HepG2 (cell line): ENCODE measurements at regions not wholly inside any gene's neighbourhood (a gene's known extent, or its start where the extent isn't known, plus 50 kb on each side); places are given as distances from the start of the nearest gene placed in this dataset.
A peak's percentile ranks its signal among the peaks of the same experiment; 100 is the strongest.

Source experiments
- ATAC-seq: fragments of 200-7000 bp; cut with Tn5 transposase; 3 replicates; pipeline ENCODE4 v1.9.1; 2020; ENCODE audit warnings: mild to moderate bottlenecking, moderate library complexity
- BruUV-seq: library from RNA; stranded (reverse); fragments of 400-500 nt; replicated peaks from 2 replicates; lab custom pipeline; 2021; lab: Mats Ljungman, UMichigan
- CTCF ChIA-PET: fragments of 300-600 bp; formaldehyde crosslinking; extraction: SDS; loops from one replicate; lab custom pipeline; 2021; ENCODE audit warnings: low total read pairs, inconsistent platforms, low intra/inter-chr PET ratio; lab: Yijun Ruan, JAX
- POLR2A ChIA-PET: fragments of 350-600 bp; sonication (Branson Sonifier 250); formaldehyde crosslinking; loops from one replicate; lab custom pipeline; 2020; ENCODE audit warnings: antibody characterized with exemption, inconsistent platforms; lab: Yijun Ruan, JAX
- DNase-seq: peaks from one replicate; pipeline ENCODE4 v3.0.0-alpha.2; 2015; ENCODE audit warnings: low spot score
- FAIRE-seq: peaks from 3 replicates; lab custom pipeline; 2011; peaks lifted over from hg19 to GRCh38; lab: Jason Lieb, UNC
- H2AFZ ChIP-seq: one replicate; pipeline ENCODE4 v1.6.1; 2011; ENCODE audit warnings: low read length, inconsistent platforms
- H3K27ac ChIP-seq: fragments of 300-600 bp; 3 replicates; pipeline ENCODE4 v1.8.0; 2011; ENCODE audit warnings: mixed run types, mild to moderate bottlenecking, mixed read lengths, low read length, inconsistent platforms; ENCODE audit not compliant: insufficient read depth; ENCODE audit errors: extremely low read length
- H3K27me3 ChIP-seq, 2 experiments: fragments of 200-600 bp in 1 of 2; 2 replicates in 1 of 2; 3 replicates in 1 of 2; pipeline versions ENCODE4 v1.6.0 to v1.8.0; 2011; ENCODE audit warnings: low read length in 2 of 2, mild to moderate bottlenecking in 2 of 2, moderate library complexity in 2 of 2, inconsistent platforms in 1 of 2; ENCODE audit not compliant: insufficient read depth in 2 of 2, control insufficient read depth in 1 of 2
- H3K36me3 ChIP-seq, 2 experiments: fragments of 200-600 bp in 1 of 2; replicated peaks in 1 of 2; 2 replicates in 1 of 2; 3 replicates in 1 of 2; pipeline versions ENCODE4 v1.5.1 to v1.8.0; 2011; ENCODE audit warnings: low read length in 2 of 2, inconsistent platforms in 1 of 2; ENCODE audit not compliant: insufficient read depth in 2 of 2, control insufficient read depth in 1 of 2
- H3K4me1 ChIP-seq: 2 replicates; pipeline ENCODE4 v1.5.1; 2012; ENCODE audit warnings: low read length, inconsistent platforms; ENCODE audit not compliant: insufficient read depth
- H3K4me2 ChIP-seq: 2 replicates; pipeline ENCODE4 v1.6.0; 2011; ENCODE audit warnings: low read depth, low read length, inconsistent platforms
- H3K4me3 ChIP-seq, 3 experiments: fragments of 200-600 bp in 1 of 3; sonication (generic), shearing (Covaris generic) in 1 of 3; replicated peaks in 1 of 3; 2 replicates each; pipeline ENCODE4 v1.5.1; 2011 to 2016; ENCODE audit warnings: low read length in 3 of 3, inconsistent platforms in 2 of 3, low read depth in 2 of 3, mild to moderate bottlenecking in 2 of 3, control low read depth in 1 of 3, mixed read lengths in 1 of 3; ENCODE audit not compliant: insufficient read depth in 1 of 3
- H3K79me2 ChIP-seq: one replicate; pipeline ENCODE4 v1.6.1; 2011; ENCODE audit warnings: low read length, inconsistent platforms; ENCODE audit not compliant: insufficient read depth
- H3K9ac ChIP-seq: 2 replicates; pipeline ENCODE4 v1.6.0; 2011; ENCODE audit warnings: mild to moderate bottlenecking, low read depth, low read length, inconsistent platforms; ENCODE audit not compliant: insufficient read depth
- H3K9me3 ChIP-seq: 2 replicates; pipeline ENCODE4 v1.5.1; 2012; ENCODE audit warnings: mild to moderate bottlenecking, low read length
- H4K20me1 ChIP-seq: 2 replicates; pipeline ENCODE4 v1.6.0; 2011; ENCODE audit warnings: inconsistent platforms, mild to moderate bottlenecking, low read length, moderate library complexity; ENCODE audit not compliant: insufficient read depth
- EEA1 ChIP-seq: sonication (generic); formaldehyde crosslinking; IDR thresholded peaks from 2 replicates; pipeline ENCODE4 v1.5.1; 2020; ENCODE audit warnings: mild to moderate bottlenecking, missing genetic modification reagents, borderline replicate concordance
- ELF3 ChIP-seq: IDR thresholded peaks from 2 replicates; pipeline ENCODE4 v1.6.1; 2016; ENCODE audit warnings: missing genetic modification reagents, missing compliant biosample characterization
- HOXA9 ChIP-seq: sonication (generic); formaldehyde crosslinking; IDR thresholded peaks from 2 replicates; pipeline ENCODE4 v1.8.1; 2022; ENCODE audit warnings: missing genetic modification reagents, mild to moderate bottlenecking, moderate library complexity, borderline replicate concordance
- JARID2 ChIP-seq: sonication (generic); formaldehyde crosslinking; IDR thresholded peaks from 2 replicates; pipeline ENCODE4 v1.8.1; 2023; ENCODE audit warnings: missing genetic modification reagents, inconsistent platforms; ENCODE audit not compliant: insufficient replicate concordance
- JDP2 ChIP-seq: sonication (generic); formaldehyde crosslinking; IDR thresholded peaks from 2 replicates; pipeline ENCODE4 v1.8.1; 2022; ENCODE audit warnings: missing genetic modification reagents, borderline replicate concordance
- MAFF ChIP-seq: IDR thresholded peaks from 2 replicates; pipeline ENCODE4 v1.6.1; 2011; ENCODE audit warnings: low read depth, low read length, improper control_type of control experiment
- MAFK ChIP-seq, 2 experiments: IDR thresholded peaks in 1 of 2; conservative IDR thresholded peaks in 1 of 2; 2 replicates each; pipeline ENCODE4 v1.6.1; 2011; ENCODE audit warnings: improper control_type of control experiment in 2 of 2, low read length in 2 of 2
- MED13 ChIP-seq: sonication (generic); formaldehyde crosslinking; IDR thresholded peaks from 2 replicates; pipeline ENCODE4 v1.5.0; 2020; ENCODE audit warnings: missing genetic modification reagents
- MEF2D ChIP-seq: sonication (generic); formaldehyde crosslinking; IDR thresholded peaks from 2 replicates; pipeline ENCODE4 v1.5.1; 2020; ENCODE audit warnings: mild to moderate bottlenecking, missing genetic modification reagents
- NONO ChIP-seq, 2 experiments: fragments of 450-650 bp in 1 of 2; sonication (generic) in 1 of 2; formaldehyde crosslinking in 1 of 2; IDR thresholded peaks in 1 of 2; conservative IDR thresholded peaks in 1 of 2; 2 replicates each; pipeline versions ENCODE4 v1.6.1 to v1.8.0; 2017 to 2022; ENCODE audit warnings: mild to moderate bottlenecking in 1 of 2, missing genetic modification reagents in 1 of 2, moderate library complexity in 1 of 2
- ONECUT2 ChIP-seq: sonication (generic); formaldehyde crosslinking; IDR thresholded peaks from 2 replicates; pipeline ENCODE4 v1.4.0; 2020; ENCODE audit warnings: missing genetic modification reagents
- SMAD1 ChIP-seq: sonication (generic); formaldehyde crosslinking; IDR thresholded peaks from 2 replicates; pipeline ENCODE4 v1.4.0; 2020; ENCODE audit warnings: missing genetic modification reagents, low read depth, mild to moderate bottlenecking, borderline replicate concordance
- TCF7 ChIP-seq: sonication (generic); IDR thresholded peaks from 2 replicates; pipeline ENCODE4 v1.6.1; 2016; ENCODE audit warnings: antibody characterized with exemption, low read depth
- ZBTB3 ChIP-seq: sonication (generic); formaldehyde crosslinking; IDR thresholded peaks from 2 replicates; pipeline ENCODE4 v1.4.0; 2020; ENCODE audit warnings: low read depth, mild to moderate bottlenecking, moderate library complexity, missing genetic modification reagents, borderline replicate concordance
- ZIK1 ChIP-seq: sonication (generic); formaldehyde crosslinking; IDR thresholded peaks from 2 replicates; pipeline ENCODE4 v1.5.0; 2020; ENCODE audit warnings: mild to moderate bottlenecking, low read depth, missing genetic modification reagents, borderline replicate concordance
- ZNF33A ChIP-seq: sonication (generic); formaldehyde crosslinking; IDR thresholded peaks from 2 replicates; pipeline ENCODE4 v1.5.1; 2020; ENCODE audit warnings: missing genetic modification reagents, mild to moderate bottlenecking, moderate library complexity, borderline replicate concordance
- ZNF546 ChIP-seq: sonication (generic); formaldehyde crosslinking; conservative IDR thresholded peaks from 2 replicates; pipeline ENCODE4 v1.8.1; 2023; ENCODE audit warnings: mild to moderate bottlenecking, missing genetic modification reagents
- ZNF713 ChIP-seq: sonication (generic); formaldehyde crosslinking; IDR thresholded peaks from 2 replicates; pipeline ENCODE4 v1.4.0; 2020; ENCODE audit warnings: mild to moderate bottlenecking, missing genetic modification reagents
- WGBS: methylation state at CpG from one replicate; pipeline ENCODE4 v1.1.6; 2017; ENCODE audit warnings: low lambda C conversion rate; 5-methylcytosine and 5-hydroxymethylcytosine counted together
- in situ Hi-C: cut with HindIII; loops from 2 replicates; pipeline ENCODE4 v1.10.0; 2017; ENCODE audit warnings: low pct_unique_long_range_greater_than_20kb; ENCODE audit not compliant: extremely low pct_ligation_motif_present
- intact Hi-C: fragments of 100-400 bp; cut with micrococcal nuclease; formaldehyde crosslinking; loops from one replicate; pipeline ENCODE4 v1.10.0; 2022; ENCODE audit not compliant: unreplicated experiment

GRCh38 chr15:37397266-37398022 is 297.1 kb upstream of the MEIS2 start:
- POLR2A ChIA-PET, result no interaction called here
- H3K27me3 ChIP-seq, result no peaks in the 10 kb centered on the region; a peak in 1 of 5 replicates
- H4K20me1 ChIP-seq, result no peaks in the 10 kb centered on the region
- intact Hi-C loops (no loop called here), in situ Hi-C loops (no loop called here)
- 0% methylated on average over 3 of the region's 3 CpGs for WGBS
- H3K9ac ChIP-seq, result no peak overlapping the region
- DNase-seq, result no peak
- H2AFZ ChIP-seq, result no peak overlapping the region
- CTCF ChIA-PET, result no interaction called here
- no peak overlapping the region for H3K27ac ChIP-seq
- H3K4me1 ChIP-seq, result no peaks in the 10 kb centered on the region
- no TSS peak for BruUV-seq
- H3K4me2 ChIP-seq, result no peak overlapping the region
- H3K4me3 ChIP-seq, result no peak overlapping the region
- no peak for FAIRE-seq
- H3K9me3 ChIP-seq, result 0 out of 2 replicates have a peak, but pooled peaks cover 23% of the 10 kb centered on the region
- ATAC-seq, result no peak
- no peak for TF ChIP-seq MEF2D
- TF ChIP-seq MED13 (CRISPR knock-in tag), result no peak
- TF ChIP-seq NONO (IDR thresholded peaks at IDR 0.05), result no peak
- TF ChIP-seq NONO (CRISPR knock-in tag; conservative IDR thresholded peaks at IDR 0.05), result no peak
- TF ChIP-seq SMAD1 (CRISPR knock-in tag), result no peak
- TF ChIP-seq EEA1, result no peak
- TF ChIP-seq ZBTB3 (CRISPR knock-in tag), result no peak
- TF ChIP-seq TCF7, result no peak
- no peak for TF ChIP-seq ELF3 (CRISPR knock-in tag)
- H3K79me2 ChIP-seq, result no peaks in the 10 kb centered on the region
- H3K36me3 ChIP-seq, result no peaks in the 10 kb centered on the region

- no peaks in the 10 kb centered on the region for H3K36me3 ChIP-seq
- no peak overlapping the region for H3K4me3 ChIP-seq
- ATAC-seq, result no peak
- 27% methylated on average over 1 of the region's 1 CpG for WGBS
- H2AFZ ChIP-seq, result no peak overlapping the region
- H3K27ac ChIP-seq, result no peak overlapping the region
- ChIA-PET CTCF (no interaction called here), POLR2A (no interaction called here)
- no peaks in the 10 kb centered on the region; the same call in 1 of the 2 replicates for H3K9me3 ChIP-seq
- no peak for DNase-seq
- no peaks in the 10 kb centered on the region for H3K79me2 ChIP-seq
- no peaks in the 10 kb centered on the region for H3K4me1 ChIP-seq
- TF ChIP-seq ONECUT2 (CRISPR knock-in tag), result no peak
- TF ChIP-seq ZNF713 (CRISPR knock-in tag), result no peak
- TF ChIP-seq ZIK1 (CRISPR knock-in tag), result no peak
- TF ChIP-seq HOXA9 (CRISPR knock-in tag), result no peak
- peak in 1 of 2 experiments; percentile 70; a peak in 3 of 4 replicates for TF ChIP-seq MAFK (conservative IDR thresholded peaks at IDR 0.05 in 1 of 2, IDR thresholded peaks at IDR 0.05 in 1 of 2; ENCODE audit: low read length in 2 of 2)
- TF ChIP-seq ZNF33A (CRISPR knock-in tag), result no peak
- no peak for TF ChIP-seq ZNF546 (CRISPR knock-in tag)
- no peak for TF ChIP-seq JDP2 (CRISPR knock-in tag)
- TF ChIP-seq MAFF, result peak; percentile 47; the same call in 1 of the 2 replicates
- no peak for TF ChIP-seq JARID2
- in situ Hi-C loops, result no loop called here
- no TSS peak for BruUV-seq
- no peaks in the 10 kb centered on the region for H4K20me1 ChIP-seq
- intact Hi-C loops, result no loop called here
- no peak overlapping the region for H3K9ac ChIP-seq
- H3K4me2 ChIP-seq, result no peak overlapping the region
- no peaks in the 10 kb centered on the region for H3K27me3 ChIP-seq
- FAIRE-seq, result no peak
These were observed 315.8 kb upstream of the MEIS2 start for GRCh38 chr15:37416103-37416502.
